ENCODE measurements at regions not wholly inside any gene's neighbourhood (a gene's known extent, or its start where the extent isn't known, plus 50 kb on each side); places are given as distances from the start of the nearest gene placed in this dataset.
"Not testable (repeated sequence)": the region's sequence is repeated elsewhere in the genome, so short reads cannot be mapped to it uniquely, and the experiment has no call there.

- no peak for DNase-seq
Observed at GRCh38 chr6:98044151-98044561, 761.1 kb upstream of the MMS22L start.

DNA sequence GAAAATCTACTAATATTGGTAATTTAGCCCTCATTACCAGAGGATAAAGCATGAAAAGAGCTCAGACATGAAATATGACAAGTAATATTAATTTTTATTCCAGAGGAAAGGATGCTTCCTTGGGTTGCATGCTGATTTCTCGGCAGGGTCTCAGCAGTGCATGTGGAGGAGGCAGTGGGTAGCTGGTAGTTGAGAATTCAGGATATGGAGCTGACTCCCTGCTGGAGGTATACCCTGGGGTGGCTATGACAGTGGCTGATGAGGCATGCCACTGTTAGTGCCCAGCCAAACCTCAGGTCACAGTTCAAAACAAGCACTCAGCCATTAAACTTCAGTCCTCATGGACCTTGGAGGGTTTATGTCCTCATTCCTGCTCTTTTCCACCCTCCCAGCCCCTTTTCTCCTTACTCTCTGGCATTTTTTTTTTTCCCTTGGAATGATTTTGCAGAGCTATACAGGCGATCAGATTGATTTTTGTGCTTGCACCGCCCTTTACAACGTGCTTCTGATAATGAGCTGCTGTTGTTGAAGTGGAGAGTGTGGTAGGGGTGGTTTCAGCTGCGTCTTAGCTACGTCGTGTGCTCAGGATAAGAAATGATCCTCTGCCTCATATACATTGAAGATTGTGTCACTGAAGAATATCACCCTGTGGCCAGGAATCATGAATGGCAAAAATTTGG, 761.9 kb upstream of the MMS22L start:
- no peak for DNase-seq

GRCh38 chr6:98047164-98047563, 764.1 kb upstream of the MMS22L start:
- DNase-seq, result no peak

- DNase-seq, result no peak
Observed at GRCh38 chr6:98047871-98048270, 764.9 kb upstream of the MMS22L start.

GRCh38 chr6:98054453-98054852, 771.4 kb upstream of the MMS22L start:
- DNase-seq, result no peak

DNA sequence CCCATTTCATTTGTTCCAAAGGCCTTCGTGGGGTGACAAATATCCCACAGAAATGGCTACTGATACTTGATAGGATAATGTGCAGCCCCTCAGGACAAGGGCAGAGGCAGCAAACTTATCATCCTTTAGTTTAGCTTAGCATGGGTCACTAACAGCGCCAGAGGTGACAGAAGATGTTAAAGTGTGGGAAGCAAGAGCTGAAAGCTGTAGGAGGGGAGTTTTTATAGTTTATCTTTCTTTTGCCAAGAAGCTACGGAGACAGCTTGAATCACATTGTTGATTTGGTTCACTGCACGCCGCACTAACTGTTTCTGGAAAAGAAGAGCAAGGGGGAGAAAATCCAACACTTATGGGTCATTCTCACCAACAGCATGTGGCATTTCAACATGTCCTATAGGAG, 773.9 kb upstream of the MMS22L start:
- DNase-seq, result no peak

DNA sequence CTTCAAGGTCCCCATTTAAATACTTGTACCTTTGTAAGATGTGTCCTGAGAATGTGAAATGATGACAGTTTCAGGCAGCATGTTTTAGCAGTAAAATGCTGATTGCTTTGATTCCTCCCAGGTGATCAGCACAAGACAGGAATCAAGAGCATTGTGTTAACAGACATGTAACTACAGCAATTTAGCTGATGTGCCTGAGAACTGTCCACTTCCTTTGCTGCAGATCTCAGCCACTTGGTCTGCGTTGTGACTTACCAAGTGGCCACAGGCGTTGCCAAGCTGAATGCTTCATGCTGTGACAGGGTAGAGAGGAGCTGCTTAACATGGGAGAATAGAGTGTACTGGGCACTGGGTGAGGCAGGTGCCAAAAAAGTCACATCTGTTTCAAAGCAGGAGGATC, 767.0 kb upstream of the POU3F2 start:
- no peak for DNase-seq

DNA sequence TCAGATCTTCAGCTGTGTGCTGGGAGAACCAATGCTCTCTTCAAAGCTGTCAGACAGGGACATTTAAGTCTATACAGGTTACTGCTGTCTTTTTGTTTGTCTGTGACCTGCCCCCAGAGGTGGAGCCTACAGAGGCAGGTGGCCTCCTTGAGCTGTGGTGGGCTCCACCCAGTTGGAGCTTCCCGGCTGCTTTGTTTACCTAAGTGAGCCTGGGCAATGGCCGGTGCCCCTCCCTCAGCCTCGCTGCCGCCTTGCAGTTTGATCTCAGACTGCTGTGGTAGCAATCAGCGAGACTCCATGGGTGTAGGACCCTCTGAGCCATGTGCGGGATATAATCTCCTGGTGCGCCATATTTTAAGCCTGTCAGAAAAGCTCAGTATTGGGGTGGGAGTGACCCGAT, 745.8 kb upstream of the POU3F2 start:
- not testable (repeated sequence) for DNase-seq

- DNase-seq, result no peak
Observed at GRCh38 chr6:98092331-98092730, 742.0 kb upstream of the POU3F2 start.

GRCh38 chr6:98094696-98095095, 739.7 kb upstream of the POU3F2 start:
- DNase-seq, result no peak

GRCh38 chr6:98107801-98108200, 726.6 kb upstream of the POU3F2 start:
- no peak for DNase-seq

DNA sequence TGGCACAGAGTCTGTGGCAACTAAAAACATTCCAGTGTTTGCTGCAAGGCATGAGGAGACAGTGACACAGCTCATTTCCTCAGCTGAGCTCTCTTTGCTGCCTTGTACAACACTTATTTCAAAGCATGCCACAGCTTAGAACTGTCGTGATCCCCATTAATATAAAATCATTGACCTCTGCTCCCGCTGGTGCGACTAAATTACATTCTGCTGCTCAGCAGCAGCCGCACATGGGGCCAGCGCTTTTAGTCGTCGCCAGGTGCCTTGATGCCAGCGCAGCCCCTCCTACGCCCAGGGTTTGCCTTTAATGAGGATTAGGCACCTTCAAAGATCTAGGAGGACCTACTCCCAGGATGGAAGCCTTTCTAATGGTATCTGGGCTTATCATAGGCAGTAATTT, 717.9 kb upstream of the POU3F2 start:
- DNase-seq, result no peak

- no peak for DNase-seq
Observed at GRCh38 chr6:98117068-98117467, 717.3 kb upstream of the POU3F2 start.

GRCh38 chr6:98118397-98119045, 715.9 kb upstream of the POU3F2 start:
- DNase-seq, result no peak

DNA sequence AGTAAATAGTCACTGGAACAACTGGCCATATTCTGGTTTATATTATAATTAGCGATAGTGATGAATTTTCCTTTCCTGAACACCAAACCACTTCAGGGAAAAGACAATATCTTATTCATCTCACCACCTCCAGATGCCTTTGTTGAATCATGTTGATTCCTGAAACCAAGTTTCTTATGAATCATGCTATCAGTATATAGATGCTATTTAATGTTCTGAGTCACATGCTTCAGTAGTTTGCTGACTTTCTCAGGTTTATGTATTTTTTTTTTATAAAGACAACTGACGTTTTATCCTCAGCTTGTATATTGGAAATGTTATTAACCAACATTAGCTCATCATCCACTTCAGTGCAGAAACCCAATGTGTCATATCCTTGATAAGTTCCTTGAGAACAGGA, 710.2 kb upstream of the POU3F2 start:
- no peak for DNase-seq

DNA sequence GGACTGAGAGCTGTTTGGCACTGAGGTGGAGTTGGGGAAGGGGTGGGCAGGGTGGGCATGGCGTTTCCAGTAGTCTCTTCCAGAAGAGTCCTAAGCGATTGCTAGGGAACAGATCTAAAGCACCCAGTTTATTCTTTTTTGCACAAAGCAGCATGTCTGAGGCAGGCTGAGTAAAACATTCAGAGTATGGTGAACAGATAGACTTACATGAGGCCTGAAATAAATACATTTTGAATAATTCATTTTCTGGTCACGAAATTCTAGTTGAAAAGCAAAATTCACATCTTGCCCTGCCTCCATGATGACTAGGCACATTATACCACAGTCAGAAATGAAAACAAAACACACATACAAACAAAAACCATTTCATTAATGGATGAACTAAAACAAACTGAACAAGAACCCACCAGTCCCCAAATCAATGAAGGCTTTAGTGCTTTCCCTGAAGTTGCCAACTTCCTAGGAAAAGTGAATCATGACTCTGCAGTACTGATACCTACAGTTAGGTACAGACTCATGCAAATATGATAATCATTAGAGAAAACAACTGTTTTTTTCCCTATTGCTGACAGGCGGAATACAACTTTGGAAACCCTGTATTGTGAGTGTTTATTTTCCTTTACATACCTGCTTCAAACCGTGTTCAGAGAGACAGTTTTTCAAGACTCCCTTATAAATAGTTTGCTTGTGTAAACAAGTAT, 702.9 kb upstream of the POU3F2 start:
- DNase-seq, result no peak

GRCh38 chr6:98136333-98136732, 698.0 kb upstream of the POU3F2 start:
- DNase-seq, result no peak

- DNase-seq, result no peak
Observed at GRCh38 chr6:98137391-98137790, 697.0 kb upstream of the POU3F2 start.

DNA sequence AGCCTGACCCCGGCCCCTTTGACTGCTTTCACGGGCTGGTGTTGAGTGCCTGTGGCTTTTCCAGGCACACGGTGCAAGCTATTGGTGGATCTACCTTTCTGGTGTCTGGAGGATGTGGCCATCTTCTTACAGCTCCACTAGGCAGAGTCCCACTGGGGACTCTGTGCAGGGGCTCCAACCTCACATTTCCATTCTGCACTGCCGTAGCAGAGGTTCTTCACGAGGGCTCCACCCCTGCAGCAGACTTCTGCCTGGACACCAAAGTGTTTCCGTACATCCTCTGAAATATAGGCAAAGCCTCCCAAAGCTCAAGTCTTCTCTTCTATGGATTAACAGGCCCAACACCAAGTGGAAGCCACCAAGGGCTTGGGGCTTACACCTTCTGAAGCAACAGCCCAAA, 691.5 kb upstream of the POU3F2 start:
- DNase-seq, result no peak

- no peak for DNase-seq
Observed at GRCh38 chr6:98146656-98147055, 687.7 kb upstream of the POU3F2 start.

- DNase-seq, result no peak
Observed at GRCh38 chr6:98156580-98156979, 677.8 kb upstream of the POU3F2 start.

- DNase-seq, result no peak
Observed at GRCh38 chr6:98179606-98180005, 654.8 kb upstream of the POU3F2 start.

DNA sequence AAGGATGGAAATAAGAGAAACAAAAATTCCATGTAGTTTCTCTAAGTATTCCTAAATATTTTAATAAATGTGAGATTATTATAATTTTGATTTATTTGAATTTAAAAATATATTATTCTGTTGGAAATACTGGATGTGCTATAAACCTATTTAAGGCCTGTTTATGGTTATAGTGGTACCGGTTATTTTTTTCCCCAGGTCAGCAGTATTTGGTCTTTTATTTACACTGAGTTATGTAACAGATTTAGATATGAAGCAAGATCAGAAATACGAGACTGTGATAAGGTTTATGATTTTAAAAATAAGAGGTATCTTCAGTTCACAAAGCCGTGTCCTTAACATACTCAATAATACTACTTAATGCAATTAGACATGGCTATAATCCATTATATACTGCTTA, 634.3 kb upstream of the POU3F2 start:
- no peak for DNase-seq

- no peak for DNase-seq
Observed at GRCh38 chr6:98203170-98203806, 631.1 kb upstream of the POU3F2 start.
